Keratinocyte (primary cell): ENCODE measurements at regions not wholly inside any gene's neighbourhood (a gene's known extent, or its start where the extent isn't known, plus 50 kb on each side); places are given as distances from the start of the nearest gene placed in this dataset.

Experiments used
- EZH2 ChIP-seq: IDR thresholded peaks from one replicate; pipeline ENCODE4 v1.6.1; 2012; ENCODE audit warnings: inconsistent platforms, mild to moderate bottlenecking, low read length, moderate library complexity
- TF ChIP-seq, protein P1 (sequence below), 3 experiments: IDR thresholded peaks in 1 of 3; conservative IDR thresholded peaks in 1 of 3; optimal IDR thresholded peaks in 1 of 3; 2 replicates in 2 of 3; 3 replicates in 1 of 3; pipeline versions ENCODE3 to v1.5.1; 2011; ENCODE audit warnings: low read length in 3 of 3, mild to moderate bottlenecking in 3 of 3, moderate library complexity in 2 of 3, control low read depth in 1 of 3, inconsistent platforms in 1 of 3; ENCODE audit not compliant: insufficient read depth in 2 of 3; ENCODE audit errors: extremely low read depth in 1 of 3

GRCh38 chr2:193963472-193964119 is 1693.4 kb upstream of the SLC39A10 start:
- TF ChIP-seq, protein P1, sequence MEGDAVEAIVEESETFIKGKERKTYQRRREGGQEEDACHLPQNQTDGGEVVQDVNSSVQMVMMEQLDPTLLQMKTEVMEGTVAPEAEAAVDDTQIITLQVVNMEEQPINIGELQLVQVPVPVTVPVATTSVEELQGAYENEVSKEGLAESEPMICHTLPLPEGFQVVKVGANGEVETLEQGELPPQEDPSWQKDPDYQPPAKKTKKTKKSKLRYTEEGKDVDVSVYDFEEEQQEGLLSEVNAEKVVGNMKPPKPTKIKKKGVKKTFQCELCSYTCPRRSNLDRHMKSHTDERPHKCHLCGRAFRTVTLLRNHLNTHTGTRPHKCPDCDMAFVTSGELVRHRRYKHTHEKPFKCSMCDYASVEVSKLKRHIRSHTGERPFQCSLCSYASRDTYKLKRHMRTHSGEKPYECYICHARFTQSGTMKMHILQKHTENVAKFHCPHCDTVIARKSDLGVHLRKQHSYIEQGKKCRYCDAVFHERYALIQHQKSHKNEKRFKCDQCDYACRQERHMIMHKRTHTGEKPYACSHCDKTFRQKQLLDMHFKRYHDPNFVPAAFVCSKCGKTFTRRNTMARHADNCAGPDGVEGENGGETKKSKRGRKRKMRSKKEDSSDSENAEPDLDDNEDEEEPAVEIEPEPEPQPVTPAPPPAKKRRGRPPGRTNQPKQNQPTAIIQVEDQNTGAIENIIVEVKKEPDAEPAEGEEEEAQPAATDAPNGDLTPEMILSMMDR (optimal IDR thresholded peaks at IDR 0.05 in 1 of 3, IDR thresholded peaks at IDR 0.05 in 1 of 3, conservative IDR thresholded peaks at IDR 0.05 in 1 of 3; ENCODE audit: extremely low read depth in 1 of 3, insufficient read depth in 2 of 3, low read length in 3 of 3): peak in 2 of 3 experiments; percentile 32 to 48
- TF ChIP-seq EZH2: no peak
